Activated CD8-positive, alpha-beta memory T cell treated with anti-CD3 and anti-CD28 coated beads, Interleukin-2, amount 50 U/mL, for 48 hours (primary cell): ENCODE measurements at regions not wholly inside any gene's neighbourhood (a gene's known extent, or its start where the extent isn't known, plus 50 kb on each side); places are given as distances from the start of the nearest gene placed in this dataset.
"Not testable (repeated sequence)": the region's sequence is repeated elsewhere in the genome, so short reads cannot be mapped to it uniquely, and the experiment has no call there.

Source experiments
- DNase-seq: peaks from one replicate; pipeline ENCODE4 v3.0.0-alpha.2; 2020

DNA sequence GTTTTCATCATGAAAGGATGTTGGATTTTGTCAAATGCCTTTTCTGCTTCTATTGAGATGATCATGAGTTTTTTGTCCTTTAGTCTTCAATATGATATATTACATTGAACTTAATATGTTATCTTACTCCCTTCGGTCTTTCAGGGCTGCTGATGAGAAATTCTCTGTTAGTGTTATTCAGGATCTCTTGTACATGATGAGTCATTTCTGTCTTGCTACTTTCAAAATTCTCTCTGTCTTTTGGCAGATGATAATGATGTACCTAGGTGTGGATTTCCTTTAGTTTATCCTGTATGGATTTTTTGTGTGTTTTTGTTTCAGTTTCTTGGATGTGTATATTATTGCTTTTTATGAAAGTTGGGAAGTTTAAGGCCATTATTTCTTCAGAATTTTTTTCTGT lies 320.9 kb upstream of the NPSR1 start:
- no peak for DNase-seq

DNA sequence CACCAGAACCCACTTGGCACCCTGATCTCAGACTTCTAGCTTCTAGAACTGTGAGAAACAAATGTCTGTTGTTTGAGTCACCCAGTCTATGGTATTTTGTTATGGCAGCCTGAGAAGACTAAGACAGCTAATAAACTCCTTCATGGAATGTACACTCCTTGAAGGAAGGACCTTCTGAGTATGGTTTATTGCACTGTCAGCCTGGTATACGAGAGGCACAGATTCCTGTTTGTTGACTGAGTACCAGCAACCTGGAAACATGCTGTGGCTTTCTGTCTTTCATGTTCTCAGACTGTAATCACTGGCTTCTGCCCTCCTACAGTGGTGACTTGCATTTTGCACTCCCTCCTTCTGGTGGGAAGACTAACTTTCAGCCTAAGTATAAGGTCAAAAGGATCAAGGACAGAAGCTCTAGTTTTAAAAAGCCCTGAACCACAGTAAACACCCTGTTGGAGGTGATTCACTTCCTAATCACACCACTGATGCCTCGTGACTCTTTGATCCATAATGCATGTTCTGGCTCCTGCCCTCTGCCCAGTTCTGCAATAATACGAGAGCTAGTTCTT lies 319.0 kb upstream of the NPSR1 start:
- no peak for DNase-seq

DNA sequence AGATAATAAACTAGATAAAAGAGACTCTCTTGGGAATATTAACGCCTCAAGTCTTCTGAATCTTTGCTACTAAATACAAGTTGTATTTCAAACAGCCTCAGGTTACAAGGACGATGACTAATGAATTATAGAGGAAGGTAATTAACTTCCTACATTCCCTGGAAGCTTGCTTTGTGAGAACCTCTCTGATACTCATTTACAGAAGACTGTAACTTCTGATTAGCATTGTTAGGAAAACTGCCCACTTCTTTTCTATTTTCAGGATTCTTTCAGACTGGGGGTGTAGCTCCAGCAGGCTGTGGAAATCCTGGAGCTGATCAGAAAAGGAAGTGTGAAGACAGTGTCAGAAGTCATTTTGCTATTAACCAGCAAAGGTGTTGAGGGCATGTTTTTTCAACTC lies 316.7 kb upstream of the NPSR1 start:
- DNase-seq = no peak

DNA sequence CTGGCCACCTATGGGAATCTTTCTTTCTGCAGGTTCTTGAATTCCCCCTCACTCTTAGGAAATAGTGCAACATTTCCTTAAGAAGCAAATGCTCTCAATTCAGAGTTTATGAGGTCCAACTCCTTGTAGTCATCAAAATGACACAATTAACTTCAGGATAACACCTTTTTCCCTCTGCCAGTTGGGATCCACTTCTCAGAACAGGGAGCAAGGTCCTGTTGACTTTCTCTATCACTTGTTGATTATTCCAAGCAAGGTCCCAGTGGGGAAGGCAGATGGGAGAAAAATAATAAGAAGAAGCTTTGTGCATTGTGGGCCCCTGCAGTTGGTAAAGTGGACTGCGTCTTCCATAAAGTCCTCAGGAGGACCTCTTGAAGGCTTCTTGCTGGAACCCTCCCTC lies 315.6 kb upstream of the NPSR1 start:
- DNase-seq = no peak

DNA sequence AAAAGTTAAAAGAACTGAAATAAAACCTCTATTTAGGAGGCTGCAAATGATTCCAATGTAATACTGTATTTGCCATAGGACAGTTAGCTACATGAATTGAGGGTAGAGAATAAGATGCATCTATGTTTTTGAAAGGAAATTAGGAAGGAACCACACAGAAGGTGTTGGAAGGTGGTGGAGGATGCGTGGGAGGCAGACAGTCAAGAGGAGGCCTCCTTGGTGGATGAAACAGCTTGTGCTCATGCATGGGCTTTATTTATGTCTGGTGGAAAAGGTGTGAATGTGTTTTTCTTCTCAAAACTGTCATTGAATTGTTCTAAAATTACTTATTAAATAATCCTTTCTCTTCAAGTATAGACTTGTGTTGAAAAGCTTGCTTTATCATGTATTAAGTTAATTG lies 314.4 kb upstream of the NPSR1 start:
- no peak for DNase-seq

DNA sequence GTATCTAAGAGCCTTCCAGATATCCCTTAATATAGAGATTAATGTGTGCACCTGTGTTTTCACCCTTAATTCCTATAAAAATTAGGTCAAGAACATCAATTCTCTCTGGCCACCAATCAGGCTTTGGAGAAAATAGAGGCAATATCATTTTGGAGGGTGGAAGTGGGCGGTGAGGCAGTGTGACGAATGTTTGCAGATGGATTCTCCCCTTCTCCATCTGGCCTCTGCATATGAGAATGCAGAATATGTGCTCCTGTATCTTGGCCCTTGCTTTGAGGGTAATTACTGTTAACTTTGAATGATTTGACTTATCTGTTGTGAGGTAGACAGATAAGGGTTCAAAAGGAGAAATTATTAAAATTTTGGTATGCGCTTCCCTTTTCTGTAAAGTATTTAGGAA lies 304.0 kb upstream of the NPSR1 start:
- no peak for DNase-seq

DNA sequence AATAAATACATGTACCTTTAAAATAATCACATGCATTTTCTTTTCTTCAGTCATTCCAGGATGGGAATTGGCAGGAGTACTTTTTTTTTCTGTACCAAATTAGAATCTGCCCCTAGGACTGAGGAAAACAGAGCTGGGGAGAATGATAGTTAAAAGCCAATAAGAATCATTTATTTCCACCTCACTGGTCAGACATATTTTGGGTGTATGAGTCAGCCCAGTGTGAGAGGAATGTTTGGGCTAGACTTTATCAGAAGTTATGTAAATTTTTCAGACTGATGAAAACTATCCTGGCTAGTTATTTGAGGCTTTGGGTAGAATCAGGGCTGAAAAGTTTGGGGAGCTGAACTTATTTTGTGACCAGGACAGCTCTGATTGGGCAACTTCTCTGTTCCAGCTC lies 303.1 kb upstream of the NPSR1 start:
- no peak for DNase-seq

DNA sequence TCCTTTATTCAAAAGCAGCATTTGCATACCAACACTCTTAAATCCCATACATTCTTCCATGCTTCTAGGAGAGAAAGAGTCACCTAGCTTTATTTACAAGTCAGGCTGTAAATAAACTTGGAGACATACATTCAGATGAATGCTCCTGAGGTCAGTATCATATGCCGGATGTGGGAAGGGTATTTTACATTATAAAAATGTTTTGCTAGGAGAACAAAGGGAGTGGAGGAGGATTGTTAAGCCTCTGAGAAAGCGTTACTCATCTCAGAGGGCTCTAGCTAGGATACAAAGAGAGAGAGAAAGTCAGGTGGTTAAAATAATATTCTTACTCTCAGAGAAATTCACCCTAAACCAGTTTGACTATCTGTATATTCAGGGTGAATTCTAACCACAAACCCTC lies 300.9 kb upstream of the NPSR1 start:
- no peak for DNase-seq

DNA sequence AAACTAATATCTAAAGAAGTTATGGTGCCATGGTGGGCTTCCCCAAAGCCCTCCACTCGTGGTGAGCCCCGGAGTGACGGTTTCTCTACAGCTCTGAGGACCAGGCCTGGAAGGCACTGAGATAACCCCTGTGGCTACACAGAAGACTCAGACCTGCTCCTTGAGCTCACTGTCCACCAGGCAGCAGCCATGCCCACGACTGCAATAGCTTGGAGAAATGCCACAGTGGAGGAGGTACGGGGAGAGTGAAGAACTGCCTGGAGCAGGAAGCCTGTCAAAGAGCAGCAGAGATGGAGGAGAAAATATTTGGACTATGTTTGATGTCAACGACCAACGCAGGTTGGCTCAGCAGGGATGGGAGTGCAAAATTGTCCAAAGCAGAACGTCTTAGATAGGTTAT lies 300.1 kb upstream of the NPSR1 start:
- no peak for DNase-seq

DNA sequence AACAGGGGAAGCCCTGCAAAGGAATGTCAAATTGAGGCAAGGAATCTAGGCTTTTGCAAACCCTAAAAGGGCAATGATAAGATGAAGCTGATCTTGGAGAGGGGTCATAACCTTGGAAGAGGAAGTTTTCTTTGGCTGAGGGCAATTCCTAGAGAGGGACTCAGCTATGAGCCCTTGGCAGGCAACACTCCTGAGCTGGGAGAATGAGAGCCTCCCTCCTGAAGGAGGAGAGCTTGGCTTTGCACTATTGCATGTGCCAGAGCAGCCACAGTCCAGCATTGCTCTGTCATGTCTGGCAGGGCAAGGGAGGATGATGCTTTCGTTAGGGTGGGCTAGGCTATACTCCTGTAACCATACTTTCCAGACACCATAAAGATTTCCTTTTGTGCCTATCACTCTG lies 299.4 kb upstream of the NPSR1 start:
- not testable (repeated sequence) for DNase-seq

DNA sequence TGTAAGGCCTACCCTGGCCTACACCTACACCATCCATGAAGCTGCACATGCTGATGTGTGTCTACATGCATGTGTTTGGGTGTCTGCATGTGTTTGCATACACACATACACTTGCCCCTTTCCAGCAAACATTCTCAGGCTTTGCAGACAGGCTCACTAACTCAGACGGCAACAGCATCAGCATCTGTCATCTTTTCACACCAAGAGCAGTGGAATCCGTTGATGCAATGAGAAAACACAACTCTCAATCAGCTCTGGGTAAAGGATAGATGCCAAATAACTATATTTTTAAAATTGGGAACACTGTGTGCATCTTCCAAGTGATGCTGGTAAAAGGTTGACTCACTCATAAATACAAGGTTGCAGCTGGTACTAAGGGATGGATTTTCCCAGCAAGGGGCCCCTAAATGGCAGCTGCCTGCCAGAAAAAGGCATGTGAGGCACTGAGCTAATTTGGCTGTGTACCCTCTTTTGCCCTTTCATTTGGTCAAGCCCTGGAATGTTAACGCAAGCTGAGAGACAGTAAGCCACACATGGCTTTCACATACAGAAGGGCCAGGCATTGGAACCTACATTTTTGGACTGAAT lies 296.3 kb upstream of the NPSR1 start:
- DNase-seq = no peak

DNA sequence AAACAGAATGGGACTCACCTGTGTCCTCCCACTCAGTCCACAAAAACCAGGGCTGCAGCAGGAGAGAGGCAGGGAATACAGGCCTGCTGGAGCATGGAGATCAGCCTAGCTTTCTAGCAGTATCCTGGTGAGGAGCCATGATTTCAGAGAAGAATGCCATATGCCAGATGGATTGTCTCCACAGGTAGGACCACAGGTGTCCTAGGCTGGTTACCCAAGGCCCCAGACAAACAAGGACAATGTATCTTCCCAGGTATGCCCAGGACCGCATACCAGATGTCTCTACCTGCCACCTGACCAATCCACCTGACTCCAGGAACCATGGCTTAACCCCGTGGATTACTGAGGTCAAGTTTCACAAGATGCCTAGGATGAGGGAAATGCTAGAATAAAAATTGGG lies 295.4 kb upstream of the NPSR1 start:
- no peak for DNase-seq

DNA sequence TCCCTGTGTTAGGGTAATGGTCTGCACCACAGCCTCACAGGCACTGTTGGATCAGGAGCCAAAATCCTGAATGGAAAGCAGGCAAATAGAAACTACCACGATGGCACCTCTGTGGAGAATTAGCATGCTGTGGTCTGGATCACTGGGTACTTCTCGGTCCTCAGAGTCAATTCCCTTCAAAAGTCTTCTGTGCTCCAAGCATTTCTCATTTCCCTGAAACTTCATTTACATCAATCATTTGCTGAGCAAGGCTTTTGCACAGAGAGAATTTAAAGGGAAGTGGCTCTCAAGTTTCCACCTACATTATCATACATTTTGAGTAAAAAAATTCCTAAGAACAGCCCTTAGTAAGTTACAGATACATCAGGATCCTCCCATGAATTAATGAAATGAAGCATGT lies 293.9 kb upstream of the NPSR1 start:
- DNase-seq = no peak

DNA sequence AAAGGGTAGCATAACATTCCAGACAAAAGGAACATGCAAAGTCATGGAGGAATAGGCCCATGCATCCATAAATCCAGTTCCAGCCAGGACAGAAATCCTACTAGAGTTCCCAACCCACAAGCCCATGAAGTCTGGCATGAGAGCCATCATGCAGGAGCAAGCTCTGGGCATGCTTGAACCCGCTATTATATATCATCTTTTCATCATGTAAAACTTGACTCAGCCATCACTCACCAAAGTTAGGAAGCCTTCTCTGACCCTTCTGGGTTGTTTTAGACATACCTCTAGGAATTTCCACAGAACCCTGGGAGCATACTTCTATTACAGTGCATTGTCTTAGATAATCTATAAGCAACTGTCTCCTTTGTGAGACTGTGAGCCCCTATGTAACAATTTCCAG lies 293.0 kb upstream of the NPSR1 start:
- no peak for DNase-seq

DNA sequence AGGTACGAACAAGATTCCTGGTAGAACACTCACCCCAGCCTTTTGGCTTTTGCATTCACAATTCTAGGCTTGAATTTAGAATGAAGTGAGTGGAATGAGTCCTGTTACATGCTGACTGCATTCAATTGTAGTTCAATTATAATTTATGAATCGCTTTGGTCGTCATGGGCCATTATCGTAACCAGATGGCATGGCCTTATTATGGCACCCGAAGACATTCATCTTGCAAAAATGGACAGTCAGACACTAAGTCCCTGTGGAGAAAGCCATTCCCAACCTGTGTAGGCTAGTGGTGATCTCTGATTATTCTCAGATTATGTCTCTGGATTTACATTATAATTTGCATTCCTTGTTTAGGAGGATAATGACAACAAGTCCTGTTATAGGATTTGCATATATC lies 292.4 kb upstream of the NPSR1 start:
- no peak for DNase-seq

DNA sequence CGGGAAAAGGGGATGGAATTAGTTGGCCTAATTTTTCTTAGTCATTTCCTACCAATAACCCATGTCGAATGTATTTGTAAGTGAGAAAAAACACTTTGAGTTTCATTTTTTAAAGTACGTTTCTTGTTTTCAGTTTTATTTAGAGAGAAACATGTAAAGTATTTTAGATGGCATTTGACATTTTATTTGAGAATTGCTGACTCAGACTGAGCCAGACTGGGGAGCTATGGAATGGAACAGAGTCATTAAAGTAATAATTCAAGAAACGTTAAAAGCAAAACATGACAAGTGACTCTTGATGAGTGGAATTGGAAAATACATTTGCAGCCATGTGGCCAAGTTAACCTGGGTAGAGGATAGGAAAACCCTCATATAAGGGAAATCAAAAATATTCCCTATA lies 286.1 kb upstream of the NPSR1 start:
- no peak for DNase-seq

DNA sequence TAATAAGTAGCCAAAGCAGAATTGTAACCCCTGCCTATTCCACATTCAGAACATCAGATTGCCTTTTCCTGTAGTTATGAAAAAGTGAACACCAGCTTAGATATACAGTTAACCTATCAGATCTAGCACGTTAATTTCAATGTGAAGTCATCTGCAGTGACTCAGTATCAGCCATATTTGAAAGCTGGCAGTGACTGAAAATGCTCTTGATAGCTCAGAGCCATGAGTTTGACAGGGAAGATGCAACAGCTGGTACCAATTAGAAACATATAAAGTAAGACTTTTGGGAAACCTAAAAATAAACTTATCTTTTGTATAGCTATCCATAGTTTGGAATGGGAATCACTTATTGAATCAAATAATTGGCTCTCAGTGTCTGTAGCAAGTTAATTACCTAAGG lies 284.1 kb upstream of the NPSR1 start:
- DNase-seq = no peak

DNA sequence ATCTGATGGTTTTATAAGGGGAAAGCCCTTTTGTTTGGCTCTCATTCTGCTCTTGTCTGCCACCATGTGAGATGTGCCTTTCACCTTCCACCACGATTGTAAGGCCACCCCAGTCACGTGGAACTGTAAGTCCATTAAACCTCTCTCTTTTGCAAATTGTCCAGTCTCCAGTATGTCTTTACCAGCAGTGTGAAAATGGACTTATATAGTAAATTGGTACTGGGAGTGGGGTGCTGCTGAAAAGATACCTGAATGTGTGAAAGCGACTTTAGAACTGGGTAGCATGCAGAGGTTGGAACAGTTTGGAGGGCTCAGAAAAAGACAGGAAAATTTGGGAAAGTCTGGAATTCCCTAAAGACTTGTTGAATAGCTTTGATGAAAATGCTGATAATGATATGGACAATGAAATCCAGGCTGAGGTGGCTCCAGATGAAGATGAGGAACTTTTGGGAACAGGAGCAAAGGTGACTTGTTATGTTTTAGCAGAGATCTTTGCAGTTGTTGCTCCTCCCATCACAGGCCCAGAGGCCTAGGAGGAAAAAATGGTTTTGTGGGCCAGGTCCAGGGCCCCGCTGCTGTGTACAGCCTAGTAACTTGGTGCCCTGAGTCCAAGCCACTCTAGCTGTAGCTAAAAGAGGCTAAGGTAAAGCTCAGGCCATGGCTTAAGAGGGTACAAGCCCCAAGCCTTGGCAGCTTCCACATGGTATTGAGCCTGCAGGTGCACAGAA lies 275.7 kb upstream of the NPSR1 start:
- DNase-seq = no peak

DNA sequence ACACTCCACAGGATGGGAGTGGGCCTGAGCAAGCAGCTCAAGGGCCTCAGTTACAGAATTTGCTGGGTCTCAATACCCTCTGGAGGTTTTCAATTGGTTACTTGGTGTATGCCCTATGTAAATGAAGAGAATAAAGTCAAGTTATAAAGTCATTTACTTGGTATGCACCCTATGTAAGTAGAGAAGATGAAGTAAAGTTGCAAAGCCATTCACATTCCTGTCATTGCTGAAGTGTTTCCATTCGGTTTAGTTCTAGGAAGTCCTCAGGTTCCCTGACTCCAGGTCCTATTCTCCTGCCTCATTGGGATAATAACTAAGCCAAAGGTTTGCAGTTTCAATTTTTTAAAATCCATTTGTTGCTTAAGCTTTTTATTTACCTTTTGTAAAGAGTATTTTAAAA lies 272.6 kb upstream of the NPSR1 start:
- DNase-seq = no peak

DNA sequence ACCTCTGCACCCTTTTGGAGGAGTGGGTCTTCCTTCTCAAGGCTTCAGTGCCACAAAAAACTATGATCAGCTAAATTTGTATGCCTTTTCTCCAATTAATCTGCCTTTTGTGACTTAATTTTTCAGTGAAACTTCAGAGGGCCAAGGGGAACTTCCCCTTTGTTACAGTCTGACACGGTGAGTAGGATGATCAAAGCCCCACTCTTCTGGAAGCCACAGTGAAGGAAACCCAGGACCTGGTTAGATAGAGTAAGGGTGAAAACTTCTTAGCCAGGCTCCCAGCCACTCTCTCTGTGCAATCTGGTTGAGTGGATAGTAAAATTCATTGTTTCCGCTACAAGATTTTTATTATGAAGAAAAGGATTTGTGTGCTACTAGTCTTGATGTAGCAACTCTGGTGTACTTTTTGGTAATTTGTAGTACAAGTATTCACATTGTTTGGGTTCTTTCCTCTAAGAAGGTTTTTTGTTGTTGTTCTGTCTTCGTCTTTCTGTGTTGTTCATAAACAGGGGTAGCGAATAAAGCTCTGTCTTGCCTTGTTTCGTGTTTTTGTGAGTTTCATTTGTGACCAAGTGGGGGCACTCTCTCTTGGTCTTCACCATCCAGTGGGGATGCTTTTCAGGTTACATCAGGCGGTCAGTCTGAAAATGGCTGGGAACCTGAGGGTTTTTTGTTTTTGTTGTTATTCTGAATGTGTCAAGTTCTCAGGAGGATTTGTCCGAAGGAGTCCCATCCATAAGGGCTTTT lies 268.5 kb upstream of the NPSR1 start:
- DNase-seq = no peak

DNA sequence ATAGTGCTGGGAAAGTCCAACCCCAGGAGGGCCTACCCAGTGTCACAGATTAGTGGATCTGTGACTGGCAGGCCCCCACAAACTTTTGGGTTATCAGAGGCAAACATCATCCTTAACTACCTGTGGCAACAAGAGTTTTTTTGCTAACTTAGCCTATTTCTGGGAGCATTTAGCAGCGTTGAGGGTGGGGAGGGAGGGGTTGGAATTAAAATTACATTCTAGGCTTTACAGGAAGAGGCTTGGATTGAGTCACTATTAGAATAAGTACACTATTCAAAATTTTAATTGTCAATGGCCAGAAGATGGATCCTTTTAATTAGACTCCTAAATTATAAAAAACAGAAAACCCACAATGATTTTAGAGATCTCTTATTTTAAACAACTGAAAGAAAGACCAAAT lies 267.9 kb upstream of the NPSR1 start:
- DNase-seq = no peak

DNA sequence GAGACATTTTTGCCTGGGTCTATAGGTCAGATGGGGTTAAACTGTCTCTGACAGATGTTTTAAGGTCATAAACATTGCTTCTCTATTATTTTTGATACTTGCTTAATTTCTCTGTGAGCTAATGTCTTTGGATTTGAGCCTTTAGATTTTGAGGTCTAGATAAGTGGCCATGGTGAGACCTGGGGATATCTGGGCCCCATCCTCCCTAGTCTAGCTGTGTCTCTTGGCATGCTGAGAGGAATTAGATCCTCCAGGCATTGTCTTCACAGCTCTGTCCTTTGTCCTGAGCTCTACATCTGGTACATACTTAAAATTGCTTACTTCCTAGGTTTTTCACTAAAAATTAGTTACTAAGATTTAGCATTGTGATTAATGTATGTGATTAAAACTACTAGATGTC lies 265.0 kb upstream of the NPSR1 start:
- DNase-seq = no peak

DNA sequence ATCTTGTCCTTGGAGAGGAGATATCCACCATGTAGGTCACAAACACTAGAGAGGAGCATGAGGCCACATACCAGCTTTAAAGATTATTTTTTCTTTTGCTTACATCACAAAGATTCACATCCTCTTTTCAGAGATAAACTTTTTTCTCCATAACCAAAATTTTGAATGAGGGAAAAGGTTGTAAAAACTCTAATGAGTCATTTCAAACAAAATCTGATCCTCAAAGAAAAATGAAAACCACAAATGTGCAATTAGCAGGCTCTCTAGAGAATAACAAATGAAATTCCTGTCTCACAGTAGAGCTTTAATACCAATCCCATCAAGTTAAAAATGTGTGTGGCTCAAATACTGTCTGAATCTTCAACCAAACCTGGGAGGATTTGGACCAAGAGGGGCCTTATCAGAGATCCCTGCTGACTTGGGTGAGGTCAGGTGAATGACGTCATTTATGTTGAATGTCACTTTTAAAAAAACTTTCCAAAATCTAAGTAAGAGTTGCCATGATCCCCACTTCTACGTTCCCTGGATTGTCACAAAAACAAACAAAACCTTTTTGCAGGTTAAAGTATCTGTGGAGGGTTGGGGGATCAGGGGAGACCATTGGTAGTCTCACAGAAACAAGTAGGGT lies 261.5 kb upstream of the NPSR1 start:
- DNase-seq = no peak

DNA sequence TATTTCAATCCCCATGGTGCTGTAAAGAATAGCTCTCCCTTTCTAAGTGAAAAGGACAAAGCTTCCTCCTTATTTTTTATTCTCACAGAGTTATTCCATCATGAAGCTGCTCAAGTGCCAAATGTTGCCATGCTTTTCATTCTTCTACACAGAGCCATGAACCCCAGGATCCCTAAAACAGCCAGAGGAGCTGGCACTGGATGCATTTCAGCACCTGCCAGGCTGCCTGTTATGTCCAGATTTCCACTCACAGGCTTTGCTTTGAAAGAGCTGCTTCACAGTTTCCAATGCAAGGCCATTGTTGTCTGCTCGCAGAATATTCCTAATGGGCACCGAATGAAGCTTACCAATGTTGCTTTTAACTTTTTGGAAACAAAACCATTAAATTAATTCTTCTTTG lies 256.2 kb upstream of the NPSR1 start:
- DNase-seq = no peak
